Activated B cell treated with CpG ODN at 0.5 μM for 24 hours (primary cell): ENCODE measurements at regions not wholly inside any gene's neighbourhood (a gene's known extent, or its start where the extent isn't known, plus 50 kb on each side); places are given as distances from the start of the nearest gene placed in this dataset.

Source experiments
- ATAC-seq: fragments of 200-7000 bp; cut with Tn5 transposase; one replicate; pipeline ENCODE4 v1.10.0; 2021; ENCODE audit warnings: low read depth, mild to moderate bottlenecking, moderate library complexity
- CTCF ChIA-PET: fragments of 350-600 bp; sonication (Branson Sonifier 250); formaldehyde crosslinking; loops from one replicate; lab custom pipeline; 2021; ENCODE audit warnings: antibody characterized with exemption; lab: Charles Lee
- POLR2A ChIA-PET: fragments of 350-600 bp; sonication (Branson Sonifier 250); formaldehyde crosslinking; loops from one replicate; lab custom pipeline; 2021; ENCODE audit warnings: antibody characterized with exemption; lab: Charles Lee
- DNase-seq: peaks from one replicate; pipeline ENCODE4 v3.0.0; 2022
- H3K27ac Mint-ChIP-seq: one replicate; pipeline ENCODE4 v1.8.0; 2020; ENCODE audit warnings: mixed read lengths
- H3K27me3 Mint-ChIP-seq: one replicate; pipeline ENCODE4 v1.8.0; 2021; ENCODE audit warnings: mixed read lengths
- H3K36me3 Mint-ChIP-seq: one replicate; pipeline ENCODE4 v1.8.0; 2021; ENCODE audit warnings: low read depth, mixed read lengths
- H3K4me1 Mint-ChIP-seq: one replicate; pipeline ENCODE4 v1.8.0; 2021; ENCODE audit warnings: mixed read lengths
- H3K4me3 Mint-ChIP-seq: one replicate; pipeline ENCODE4 v1.8.0; 2020; ENCODE audit warnings: mild to moderate bottlenecking, mixed read lengths
- H3K9me3 Mint-ChIP-seq: one replicate; pipeline ENCODE4 v1.8.0; 2020; ENCODE audit warnings: mixed read lengths
- intact Hi-C: fragments of 100-400 bp; cut with micrococcal nuclease; formaldehyde crosslinking; loops from one replicate; pipeline ENCODE4 v1.15.1; 2024
- TF ChIP-seq, protein P1 (sequence below): fragments of 200-600 bp; IDR thresholded peaks from one replicate; pipeline ENCODE4 v1.8.0; 2022; ENCODE audit warnings: antibody characterized with exemption, mild to moderate bottlenecking

DNA sequence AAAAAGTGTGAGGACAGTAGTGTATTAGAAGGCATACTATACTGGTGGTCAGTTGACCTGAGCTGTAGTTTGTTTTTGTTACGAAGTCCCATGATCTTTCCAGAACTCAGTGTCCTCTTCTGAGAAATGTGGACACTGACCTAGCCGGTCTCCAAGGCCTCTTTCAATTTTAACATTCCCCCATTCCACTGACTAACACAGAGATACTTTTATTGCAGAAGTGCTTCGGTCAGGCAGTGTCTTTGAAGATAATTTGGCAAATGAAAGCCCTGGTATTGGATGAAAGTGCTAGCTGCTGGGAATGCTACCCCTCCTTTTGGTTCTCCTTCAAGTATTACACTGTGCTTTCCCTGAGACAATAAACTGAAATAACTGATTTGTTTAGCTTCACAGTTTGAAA lies 89.4 kb downstream of the LMO4 start:
- DNase-seq (no peak), ATAC-seq (no peak)
- CTCF ChIA-PET: no interaction called here
- H3K4me1 Mint-ChIP-seq: no peaks in the 10 kb centered on the region
- H3K27me3 Mint-ChIP-seq: no peaks in the 10 kb centered on the region
- TF ChIP-seq, protein P1, sequence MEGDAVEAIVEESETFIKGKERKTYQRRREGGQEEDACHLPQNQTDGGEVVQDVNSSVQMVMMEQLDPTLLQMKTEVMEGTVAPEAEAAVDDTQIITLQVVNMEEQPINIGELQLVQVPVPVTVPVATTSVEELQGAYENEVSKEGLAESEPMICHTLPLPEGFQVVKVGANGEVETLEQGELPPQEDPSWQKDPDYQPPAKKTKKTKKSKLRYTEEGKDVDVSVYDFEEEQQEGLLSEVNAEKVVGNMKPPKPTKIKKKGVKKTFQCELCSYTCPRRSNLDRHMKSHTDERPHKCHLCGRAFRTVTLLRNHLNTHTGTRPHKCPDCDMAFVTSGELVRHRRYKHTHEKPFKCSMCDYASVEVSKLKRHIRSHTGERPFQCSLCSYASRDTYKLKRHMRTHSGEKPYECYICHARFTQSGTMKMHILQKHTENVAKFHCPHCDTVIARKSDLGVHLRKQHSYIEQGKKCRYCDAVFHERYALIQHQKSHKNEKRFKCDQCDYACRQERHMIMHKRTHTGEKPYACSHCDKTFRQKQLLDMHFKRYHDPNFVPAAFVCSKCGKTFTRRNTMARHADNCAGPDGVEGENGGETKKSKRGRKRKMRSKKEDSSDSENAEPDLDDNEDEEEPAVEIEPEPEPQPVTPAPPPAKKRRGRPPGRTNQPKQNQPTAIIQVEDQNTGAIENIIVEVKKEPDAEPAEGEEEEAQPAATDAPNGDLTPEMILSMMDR: no peak
- no peaks in the 10 kb centered on the region for H3K36me3 Mint-ChIP-seq
- H3K9me3 Mint-ChIP-seq: peaks cover 8% of the 10 kb centered on the region
- intact Hi-C loops: no loop called here
- H3K4me3 Mint-ChIP-seq: no peak overlapping the region
- POLR2A ChIA-PET: interaction anchor here (0.6 kb wide), 1 partner anchor 89 kb away, joined by 4 read pairs; no protein-coding TSS in a partner anchor
- no peak overlapping the region for H3K27ac Mint-ChIP-seq

DNA sequence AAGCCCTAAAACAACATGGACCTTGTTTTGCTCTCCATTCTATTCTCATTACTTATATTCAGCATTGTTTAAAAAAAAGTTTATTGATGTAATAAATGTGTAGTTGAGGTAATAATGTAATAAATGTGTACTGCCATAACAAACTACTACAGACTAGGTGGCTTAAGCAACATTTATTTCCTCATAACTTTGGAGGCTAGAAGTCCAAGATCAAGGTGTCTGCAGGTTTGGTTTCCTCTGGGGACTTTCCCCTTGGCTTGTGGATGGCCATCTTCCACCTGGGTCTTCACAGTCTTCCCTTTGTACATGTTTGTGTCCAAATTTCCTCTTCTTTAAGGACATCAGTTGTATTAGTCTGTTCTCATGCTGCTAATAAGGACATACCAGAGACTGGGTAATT lies 93.1 kb downstream of the LMO4 start:
- Mint-ChIP-seq H3K9me3 (peaks cover 3% of the 10 kb centered on the region), H3K4me1 (no peaks in the 10 kb centered on the region), H3K4me3 (no peak overlapping the region), H3K27me3 (no peaks in the 10 kb centered on the region), H3K36me3 (no peaks in the 10 kb centered on the region), H3K27ac (no peak overlapping the region)
- intact Hi-C loops: no loop called here
- ATAC-seq: no peak
- TF ChIP-seq, protein P1: no peak
- ChIA-PET CTCF (no interaction called here), POLR2A (no interaction called here)
- no peak for DNase-seq

DNA sequence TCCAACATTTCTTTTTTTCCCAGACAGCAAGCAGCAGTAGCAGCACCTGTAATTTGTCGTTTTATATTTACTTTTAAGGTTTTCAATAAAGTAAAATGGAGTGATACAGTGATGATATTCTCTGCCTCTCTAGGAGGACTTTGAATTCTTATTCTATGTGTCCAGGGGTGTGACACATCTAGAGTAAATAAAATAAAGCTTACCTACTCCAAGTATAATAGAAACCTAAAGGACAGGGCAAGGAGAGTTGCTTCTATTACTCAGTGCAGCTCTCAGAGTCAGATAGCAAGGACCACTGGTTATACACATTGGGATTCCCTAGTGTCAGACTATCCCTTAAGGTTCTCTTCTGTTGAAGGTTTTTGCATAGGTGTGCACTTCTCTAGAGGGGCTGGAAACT lies 95.9 kb downstream of the LMO4 start:
- Mint-ChIP-seq H3K27me3 (no peaks in the 10 kb centered on the region), H3K27ac (no peak overlapping the region), H3K4me3 (no peak overlapping the region), H3K36me3 (no peaks in the 10 kb centered on the region), H3K9me3 (peaks cover 3% of the 10 kb centered on the region), H3K4me1 (no peaks in the 10 kb centered on the region)
- CTCF ChIA-PET: no interaction called here
- ATAC-seq (no peak), DNase-seq (no peak)
- POLR2A ChIA-PET: no interaction called here
- intact Hi-C loops: no loop called here
- TF ChIP-seq, protein P1: no peak

DNA sequence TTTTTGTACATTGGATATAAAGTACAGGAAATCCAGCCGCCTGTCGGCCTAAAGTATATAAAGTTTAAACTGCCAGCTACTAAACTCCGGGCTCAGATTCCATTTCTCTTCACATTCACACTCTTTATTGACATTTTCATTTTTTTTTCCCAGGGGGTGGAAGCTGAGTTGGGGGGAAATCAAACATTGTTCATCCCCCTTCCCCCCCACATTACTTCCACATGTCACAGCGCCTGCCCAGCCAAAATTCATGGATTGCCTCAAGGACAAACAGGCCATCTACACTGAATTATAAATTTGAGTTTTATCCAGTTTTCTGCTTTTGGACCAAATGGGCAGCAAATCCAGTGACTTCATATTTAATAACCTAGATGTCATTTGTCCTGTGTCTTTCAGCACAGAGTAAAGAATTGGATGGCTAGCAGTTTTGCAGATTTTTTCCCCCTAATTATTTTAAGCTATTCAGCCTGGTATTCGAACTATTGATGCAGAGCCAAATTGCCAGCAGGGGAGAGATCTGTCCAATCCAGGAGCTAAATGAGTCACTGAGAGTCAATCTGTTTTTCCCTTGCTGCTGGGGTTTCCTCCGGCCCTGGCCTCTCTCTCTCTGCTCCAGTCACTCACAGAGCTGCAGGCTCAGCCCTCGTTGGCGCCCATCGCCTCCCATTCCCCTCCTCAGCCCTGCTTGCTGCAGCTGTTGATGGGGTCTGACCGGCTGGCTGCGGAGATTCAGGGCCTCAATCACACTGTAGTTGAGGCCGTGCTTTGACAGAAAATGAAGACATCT lies 98.0 kb downstream of the LMO4 start:
- no peak for DNase-seq
- no peaks in the 10 kb centered on the region for H3K36me3 Mint-ChIP-seq
- no peaks in the 10 kb centered on the region for H3K27me3 Mint-ChIP-seq
- H3K4me1 Mint-ChIP-seq: no peaks in the 10 kb centered on the region
- no peak overlapping the region for H3K4me3 Mint-ChIP-seq
- no peak for ATAC-seq
- no peak overlapping the region for H3K27ac Mint-ChIP-seq
- TF ChIP-seq, protein P1: no peak
- H3K9me3 Mint-ChIP-seq: peaks cover 3% of the 10 kb centered on the region
- intact Hi-C loops: no loop called here
- CTCF ChIA-PET: no interaction called here
- POLR2A ChIA-PET: no interaction called here

DNA sequence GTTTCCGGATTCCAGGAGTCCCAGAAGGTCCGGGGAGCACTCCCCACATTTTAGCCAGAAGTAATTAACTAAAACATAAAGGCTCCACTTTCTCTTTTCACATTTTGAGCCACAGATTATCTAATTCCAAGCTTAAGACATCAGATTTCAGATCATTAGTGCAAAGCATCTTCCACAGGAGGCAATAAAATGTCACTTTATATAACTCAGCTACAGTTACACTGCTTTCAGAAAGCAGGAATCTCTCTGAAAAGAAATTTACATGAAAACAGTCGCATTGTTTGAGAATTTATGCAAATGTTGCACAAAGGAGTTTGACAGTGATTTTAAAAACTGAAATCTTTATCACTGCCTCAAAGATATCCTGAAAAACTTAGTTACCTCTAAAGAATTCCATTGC lies 99.7 kb downstream of the LMO4 start:
- DNase-seq (no peak), ATAC-seq (no peak)
- intact Hi-C loops: no loop called here
- TF ChIP-seq, protein P1: no peak
- Mint-ChIP-seq H3K9me3 (no peaks in the 10 kb centered on the region), H3K4me1 (no peaks in the 10 kb centered on the region), H3K36me3 (no peaks in the 10 kb centered on the region), H3K4me3 (no peak overlapping the region), H3K27ac (no peak overlapping the region), H3K27me3 (no peaks in the 10 kb centered on the region)
- ChIA-PET POLR2A (no interaction called here), CTCF (no interaction called here)
